T-helper 2 cell treated with Interferon-gamma antibody and Interleukin-4, amounts not matched to agents 5 μg/mL and 100 μg/mL, for 36 hours (primary cell): ENCODE measurements at regions not wholly inside any gene's neighbourhood (a gene's known extent, or its start where the extent isn't known, plus 50 kb on each side); places are given as distances from the start of the nearest gene placed in this dataset.
"Not testable (repeated sequence)": the region's sequence is repeated elsewhere in the genome, so short reads cannot be mapped to it uniquely, and the experiment has no call there.

Experiments used
- DNase-seq: peaks from one replicate; pipeline ENCODE4 v3.0.0; 2021; ENCODE audit warnings: low spot score
- H3K27ac Mint-ChIP-seq: one replicate; pipeline ENCODE4 v1.8.0; 2021; ENCODE audit warnings: mild to moderate bottlenecking, mixed read lengths
- H3K27me3 Mint-ChIP-seq: one replicate; pipeline ENCODE4 v1.8.0; 2021; ENCODE audit warnings: low read depth, mixed read lengths
- H3K36me3 Mint-ChIP-seq: one replicate; pipeline ENCODE4 v1.8.0; 2021; ENCODE audit warnings: low read depth, mixed read lengths
- H3K4me1 Mint-ChIP-seq: one replicate; pipeline ENCODE4 v1.8.0; 2021; ENCODE audit warnings: low read depth, mixed read lengths
- H3K4me3 Mint-ChIP-seq: one replicate; pipeline ENCODE4 v1.8.0; 2022; ENCODE audit warnings: mild to moderate bottlenecking, moderate library complexity, mixed read lengths
- H3K9me3 Mint-ChIP-seq: one replicate; pipeline ENCODE4 v1.8.0; 2021; ENCODE audit warnings: mixed read lengths

DNA sequence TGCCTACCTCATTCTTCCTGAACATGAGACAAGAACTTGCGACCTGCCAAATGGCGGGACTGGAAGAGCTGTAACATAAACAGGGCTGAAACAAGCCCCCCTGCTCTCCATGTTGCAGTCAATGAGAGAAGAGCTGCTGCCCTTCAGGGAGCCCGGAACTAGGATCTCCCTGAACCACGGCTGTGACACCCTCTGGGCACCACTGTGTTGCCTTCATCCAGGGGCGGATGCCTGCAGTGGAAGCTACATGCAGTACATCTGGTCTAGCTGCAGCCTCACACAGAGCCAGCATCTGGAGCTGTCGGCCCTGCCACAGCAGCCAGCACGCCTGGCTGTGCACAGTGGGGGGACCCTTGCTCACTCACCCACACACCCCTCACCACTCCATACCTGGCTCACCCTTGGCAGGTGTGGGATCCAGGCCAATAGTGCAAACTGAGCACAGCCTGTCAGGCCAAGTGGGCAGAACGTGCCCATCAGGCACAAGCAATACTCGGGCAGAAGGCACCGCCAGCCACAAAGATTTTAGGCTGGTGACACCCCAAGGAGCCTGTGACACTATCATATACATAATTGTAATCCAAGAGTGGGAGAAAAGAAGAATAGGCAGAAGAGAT lies 451.3 kb downstream of the HTR1B start:
- H3K27ac Mint-ChIP-seq: no peak overlapping the region
- H3K9me3 Mint-ChIP-seq: peaks cover 30% of the 10 kb centered on the region
- H3K27me3 Mint-ChIP-seq: no peaks in the 10 kb centered on the region
- H3K36me3 Mint-ChIP-seq: no peaks in the 10 kb centered on the region
- DNase-seq: no peak
- no peak overlapping the region for H3K4me3 Mint-ChIP-seq
- no peaks in the 10 kb centered on the region for H3K4me1 Mint-ChIP-seq

DNA sequence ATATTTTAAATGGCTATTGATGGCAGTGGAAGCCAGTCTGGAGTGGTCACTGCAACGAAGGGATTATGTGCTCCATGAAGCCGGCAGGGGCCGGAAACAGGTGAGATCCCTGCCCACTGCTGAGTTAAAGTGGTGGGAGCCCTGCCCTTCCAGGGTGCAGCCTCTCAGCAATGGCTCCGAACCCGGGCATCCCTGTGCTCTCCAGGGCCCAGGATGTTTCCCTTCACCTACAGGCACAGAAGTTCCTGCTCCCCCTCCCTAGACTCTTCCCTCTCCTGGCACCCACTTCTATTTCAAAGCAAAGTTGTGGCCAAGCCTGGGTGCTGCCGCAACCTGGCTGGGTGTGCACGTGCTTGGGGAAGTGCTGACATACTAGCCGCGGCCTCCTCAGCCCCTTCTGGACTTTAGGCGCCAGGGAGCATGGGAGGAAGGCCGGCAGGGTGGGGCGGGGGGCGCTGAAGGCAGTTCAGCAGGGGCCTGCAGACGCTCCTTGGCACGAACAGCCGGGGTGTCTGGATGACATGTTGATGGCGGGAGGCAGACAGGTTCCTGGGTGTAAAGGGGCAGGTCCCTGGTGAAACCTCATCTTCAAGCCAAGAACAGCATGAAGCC lies 452.3 kb downstream of the HTR1B start:
- Mint-ChIP-seq H3K27me3 (no peaks in the 10 kb centered on the region), H3K4me1 (no peaks in the 10 kb centered on the region), H3K36me3 (no peaks in the 10 kb centered on the region), H3K4me3 (no peak overlapping the region), H3K9me3 (peaks cover 34% of the 10 kb centered on the region), H3K27ac (no peak overlapping the region)
- DNase-seq: no peak

GRCh38 chr6:76992553-76992952 lies 470.7 kb downstream of the HTR1B start:
- no peak for DNase-seq
- no peak overlapping the region for H3K27ac Mint-ChIP-seq
- no peak overlapping the region for H3K4me3 Mint-ChIP-seq
- peaks cover 27% of the 10 kb centered on the region for H3K9me3 Mint-ChIP-seq
- H3K4me1 Mint-ChIP-seq: no peaks in the 10 kb centered on the region
- no peaks in the 10 kb centered on the region for H3K27me3 Mint-ChIP-seq
- H3K36me3 Mint-ChIP-seq: no peaks in the 10 kb centered on the region

DNA sequence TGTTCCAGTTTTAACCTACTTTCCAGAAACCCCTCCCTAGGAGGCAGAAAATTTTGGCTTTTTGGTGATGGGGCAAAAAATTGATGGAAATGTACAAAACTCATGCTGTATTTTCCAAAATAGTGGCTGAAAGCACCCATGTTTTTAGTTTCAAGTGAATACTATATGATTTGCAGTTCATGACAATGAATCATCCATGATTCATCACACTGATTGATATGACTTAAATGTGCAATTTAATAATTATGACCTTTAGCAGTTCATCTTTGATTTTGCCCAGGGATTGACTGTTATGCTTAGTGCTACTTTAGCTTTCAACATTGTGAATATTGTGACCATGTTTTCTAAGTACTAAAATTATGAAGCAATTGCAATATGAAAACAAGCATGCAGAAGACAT lies 478.7 kb downstream of the HTR1B start:
- Mint-ChIP-seq H3K27me3 (no peaks in the 10 kb centered on the region), H3K9me3 (peaks cover 20% of the 10 kb centered on the region)

DNA sequence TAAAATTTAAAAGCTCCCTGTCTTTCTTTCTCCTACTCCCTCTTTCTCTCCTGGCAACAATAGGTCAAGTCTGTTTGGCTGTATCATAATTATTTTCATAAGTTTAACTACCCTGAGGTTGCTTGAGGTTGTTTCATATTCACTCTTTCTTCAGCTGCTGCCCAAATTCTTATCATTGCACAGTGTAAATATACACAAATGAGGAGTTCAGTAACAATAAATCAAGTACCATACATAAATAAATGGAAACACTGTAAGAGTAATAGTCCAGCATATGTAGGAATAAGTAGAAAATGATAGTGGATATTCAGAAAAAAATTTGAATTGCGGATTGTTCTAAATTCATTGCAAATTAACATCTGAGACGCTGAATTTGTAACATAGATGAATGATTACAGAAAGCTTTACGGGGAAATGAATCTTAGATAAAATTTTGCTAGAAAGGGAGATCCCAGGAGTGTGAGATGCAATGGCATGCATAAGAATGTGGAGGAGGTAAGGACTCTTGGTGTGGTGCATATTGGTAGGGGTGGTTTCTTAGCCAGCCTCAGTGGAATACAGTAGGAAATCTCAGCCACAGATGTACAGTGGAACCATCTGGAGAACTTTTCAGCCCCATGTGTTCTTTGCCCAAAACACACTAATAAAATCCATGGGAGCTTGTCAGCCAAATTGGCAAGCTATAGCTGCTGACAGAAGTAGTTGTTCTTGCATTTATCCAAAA lies 480.7 kb downstream of the HTR1B start:
- H3K9me3 Mint-ChIP-seq: peaks cover 22% of the 10 kb centered on the region

More for the DNA sequence above, 478.7 kb downstream of the HTR1B start:
- no peak for DNase-seq
- Mint-ChIP-seq H3K4me3 (no peak overlapping the region), H3K4me1 (no peaks in the 10 kb centered on the region), H3K27ac (no peak overlapping the region), H3K36me3 (no peaks in the 10 kb centered on the region)

DNA sequence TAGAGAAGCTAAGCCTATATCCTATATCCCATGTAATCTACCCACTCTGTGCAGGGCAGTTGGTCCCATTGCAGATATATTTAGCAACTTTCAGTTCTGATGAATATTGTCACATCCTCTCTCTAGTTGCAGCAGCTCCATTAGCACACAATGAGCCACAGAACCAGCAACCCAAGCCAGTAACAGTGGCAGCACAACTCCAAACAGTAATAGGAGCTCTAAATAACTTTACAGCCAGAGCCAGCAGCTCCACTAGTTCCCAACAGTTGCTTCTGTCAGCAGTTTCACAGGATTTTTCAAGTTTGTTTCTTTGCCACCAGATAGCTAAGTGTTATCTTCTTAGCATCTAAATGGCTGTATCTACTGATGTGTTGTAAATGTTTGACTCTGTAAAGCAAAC lies 490.8 kb downstream of the HTR1B start:
- H3K4me1 Mint-ChIP-seq: no peaks in the 10 kb centered on the region
- no peaks in the 10 kb centered on the region for H3K36me3 Mint-ChIP-seq
- no peak overlapping the region for H3K4me3 Mint-ChIP-seq
- no peak for DNase-seq
- no peak overlapping the region for H3K27ac Mint-ChIP-seq
- peaks cover 13% of the 10 kb centered on the region for H3K9me3 Mint-ChIP-seq
- H3K27me3 Mint-ChIP-seq: no peaks in the 10 kb centered on the region

More for the DNA sequence above, 480.7 kb downstream of the HTR1B start:
- Mint-ChIP-seq H3K27ac (no peak overlapping the region), H3K36me3 (no peaks in the 10 kb centered on the region), H3K27me3 (no peaks in the 10 kb centered on the region), H3K4me3 (no peak overlapping the region), H3K4me1 (no peaks in the 10 kb centered on the region)
- no peak for DNase-seq

DNA sequence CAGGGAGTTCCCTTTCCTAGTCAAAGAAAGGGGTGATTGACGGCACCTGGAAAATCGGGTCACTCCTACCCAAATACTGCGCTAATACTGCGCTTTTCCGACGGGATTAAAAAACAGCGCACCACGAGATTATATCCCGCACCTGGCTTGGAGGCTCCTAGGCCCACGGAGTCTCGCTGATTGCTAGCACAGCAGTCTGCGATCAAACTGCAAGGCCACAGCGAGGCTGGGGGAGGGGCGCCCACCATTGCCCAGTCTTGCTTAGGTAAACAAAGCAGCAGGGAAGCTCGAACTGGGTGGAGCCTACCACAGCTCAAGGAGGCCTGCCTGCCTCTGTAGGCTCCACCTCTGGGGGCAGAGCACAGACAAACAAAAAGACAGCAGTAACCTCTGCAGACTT lies 504.1 kb downstream of the HTR1B start:
- H3K27me3 Mint-ChIP-seq, H3K27ac Mint-ChIP-seq, H3K4me1 Mint-ChIP-seq, H3K36me3 Mint-ChIP-seq, H3K4me3 Mint-ChIP-seq, DNase-seq: not testable (repeated sequence)
- peaks cover 30% of the 10 kb centered on the region for H3K9me3 Mint-ChIP-seq

DNA sequence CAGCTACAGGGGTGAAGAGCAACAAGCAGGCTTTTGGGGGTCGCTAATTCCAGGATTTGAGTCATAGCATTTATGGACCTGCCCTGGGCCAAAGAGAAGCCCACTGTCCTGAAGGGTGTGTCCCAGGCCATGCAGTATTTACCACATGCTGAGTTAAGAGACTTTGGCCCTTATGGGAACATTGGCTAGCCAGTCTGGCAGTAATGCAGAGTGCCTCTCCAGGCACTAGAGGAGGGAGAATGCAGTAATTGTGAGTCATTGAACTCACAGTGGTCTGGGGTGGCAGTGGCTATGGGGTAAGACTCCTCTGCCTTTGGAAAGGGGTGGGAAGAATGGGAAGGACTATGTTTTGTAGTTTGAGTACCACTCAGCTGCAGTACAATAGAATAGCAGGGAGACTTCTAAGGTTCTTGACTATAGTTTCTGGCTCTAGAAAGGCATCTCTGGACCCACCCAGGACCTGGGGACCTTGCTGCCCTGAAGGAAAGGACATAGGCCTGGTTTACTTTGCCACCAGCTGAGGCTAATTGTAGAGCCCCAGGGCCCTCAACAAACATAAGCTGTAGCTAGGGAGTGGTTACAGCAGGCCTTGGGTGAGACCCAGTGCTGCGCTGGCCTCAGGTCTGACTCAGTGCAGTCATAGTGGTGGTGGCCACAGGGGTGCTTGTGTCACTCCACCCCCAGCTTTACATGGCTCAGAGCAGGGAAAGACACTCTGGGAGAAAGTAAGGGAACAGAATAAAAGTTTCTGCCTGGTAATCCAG lies 520.9 kb downstream of the HTR1B start:
- no peak overlapping the region for H3K4me3 Mint-ChIP-seq
- H3K36me3 Mint-ChIP-seq: no peaks in the 10 kb centered on the region
- H3K27me3 Mint-ChIP-seq: no peaks in the 10 kb centered on the region
- H3K9me3 Mint-ChIP-seq: peaks cover 48% of the 10 kb centered on the region
- no peak overlapping the region for H3K27ac Mint-ChIP-seq
- H3K4me1 Mint-ChIP-seq: no peaks in the 10 kb centered on the region
- no peak for DNase-seq

DNA sequence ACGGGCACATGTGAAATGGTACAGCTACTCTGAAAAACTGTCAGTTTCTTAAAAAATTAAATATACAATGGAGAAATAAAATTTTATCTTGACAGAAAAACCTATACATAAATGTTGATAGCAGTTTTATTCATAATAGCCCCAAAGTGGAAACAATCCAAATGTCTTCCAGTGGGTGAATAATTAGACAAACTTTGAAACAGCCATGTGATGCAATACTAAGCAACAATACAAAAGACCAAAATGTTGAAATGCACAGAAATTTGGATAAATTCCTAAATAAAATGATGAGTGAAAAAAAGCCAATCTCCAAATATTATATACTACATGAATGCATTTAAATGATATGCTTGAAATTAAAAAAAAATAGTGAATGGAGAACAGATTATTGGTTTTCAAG lies 523.1 kb downstream of the HTR1B start:
- H3K4me3 Mint-ChIP-seq: no peak overlapping the region
- no peak for DNase-seq
- peaks cover 42% of the 10 kb centered on the region for H3K9me3 Mint-ChIP-seq
- H3K27ac Mint-ChIP-seq: no peak overlapping the region
- H3K4me1 Mint-ChIP-seq: no peaks in the 10 kb centered on the region
- no peaks in the 10 kb centered on the region for H3K36me3 Mint-ChIP-seq
- no peaks in the 10 kb centered on the region for H3K27me3 Mint-ChIP-seq

DNA sequence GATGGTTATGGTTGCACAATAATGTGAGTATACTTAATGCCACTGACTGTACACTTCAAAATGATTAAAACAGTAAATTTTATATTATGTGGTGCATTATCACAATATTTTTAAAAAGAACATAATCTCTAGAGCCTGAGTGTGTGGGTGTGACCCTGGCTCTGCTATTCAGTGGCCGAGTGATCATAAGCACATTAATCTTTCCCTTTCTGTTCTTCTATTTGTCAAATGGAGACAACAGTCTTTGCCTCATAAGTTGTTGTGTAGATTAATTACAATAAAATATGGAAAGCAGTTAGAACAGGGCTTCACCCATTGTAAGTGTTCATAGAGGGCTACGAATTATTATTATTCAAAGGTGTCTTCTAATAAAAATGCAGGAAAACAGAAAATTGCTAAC lies 548.6 kb downstream of the HTR1B start:
- Mint-ChIP-seq H3K4me3 (no peak overlapping the region), H3K9me3 (peaks cover 19% of the 10 kb centered on the region), H3K27me3 (no peaks in the 10 kb centered on the region), H3K4me1 (no peaks in the 10 kb centered on the region), H3K27ac (no peak overlapping the region), H3K36me3 (no peaks in the 10 kb centered on the region)
- no peak for DNase-seq

DNA sequence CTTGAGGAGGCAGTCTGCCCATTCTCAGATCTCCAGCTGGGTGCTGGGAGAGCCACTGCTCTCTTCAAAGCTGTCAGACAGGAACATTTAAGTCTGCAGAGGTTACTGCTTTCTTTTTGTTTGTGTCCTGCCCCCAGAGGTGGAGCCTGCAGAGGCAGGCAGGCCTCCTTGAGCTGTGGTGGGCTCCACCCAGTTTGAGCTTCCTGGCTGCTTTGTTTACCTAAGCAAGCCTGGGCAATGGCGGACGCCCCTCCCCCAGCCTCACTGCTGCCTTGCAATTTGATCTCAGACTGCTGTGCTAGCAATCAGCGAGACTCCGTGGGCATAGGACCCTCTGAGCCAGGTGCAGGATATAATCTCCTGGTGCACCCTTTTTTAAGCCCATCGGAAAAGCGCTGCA lies 557.8 kb downstream of the HTR1B start:
- H3K9me3 Mint-ChIP-seq, H3K4me1 Mint-ChIP-seq, H3K36me3 Mint-ChIP-seq, DNase-seq, H3K27me3 Mint-ChIP-seq, H3K4me3 Mint-ChIP-seq, H3K27ac Mint-ChIP-seq: not testable (repeated sequence)

DNA sequence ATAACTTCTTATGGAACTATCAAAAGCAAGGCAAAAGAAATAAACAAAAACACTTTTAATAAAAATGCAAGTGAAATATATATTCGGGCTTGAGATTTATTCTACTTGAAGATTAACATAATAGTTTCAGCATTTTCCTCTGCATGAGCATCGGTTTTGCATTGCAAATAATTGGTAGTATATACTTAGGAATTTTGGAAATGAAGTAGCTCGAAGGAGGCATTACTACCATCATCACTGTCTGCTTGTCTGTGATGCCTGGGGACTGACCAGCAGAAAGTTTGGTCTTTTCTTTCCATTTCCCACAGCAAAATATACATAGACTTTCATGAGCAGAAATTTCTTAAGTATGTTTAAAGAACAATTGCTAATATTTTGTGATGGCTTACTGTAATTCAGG lies 570.7 kb downstream of the HTR1B start:
- Mint-ChIP-seq H3K36me3 (no peaks in the 10 kb centered on the region), H3K27me3 (no peaks in the 10 kb centered on the region), H3K27ac (no peak overlapping the region), H3K4me3 (no peak overlapping the region), H3K9me3 (peaks cover 35% of the 10 kb centered on the region), H3K4me1 (no peaks in the 10 kb centered on the region)
- no peak for DNase-seq

DNA sequence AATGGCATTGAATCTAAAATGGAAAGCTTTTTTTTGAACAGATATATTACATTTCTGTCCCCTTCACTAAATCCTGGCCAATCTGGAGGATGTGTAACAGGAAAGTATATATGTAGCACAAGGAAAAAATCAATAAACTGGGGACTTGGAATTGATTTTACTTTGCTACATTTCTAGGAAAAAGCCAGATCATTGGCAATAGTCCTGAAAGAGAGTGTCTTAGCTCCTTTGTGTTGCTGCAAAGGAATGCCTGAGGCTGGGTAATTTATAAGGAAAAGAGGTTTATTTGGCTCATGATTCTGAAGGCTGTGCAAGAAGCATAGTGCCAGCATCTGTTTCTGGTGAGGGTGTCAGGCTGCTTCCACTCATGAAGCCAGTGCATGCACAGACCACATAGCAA lies 574.9 kb downstream of the HTR1B start:
- H3K27ac Mint-ChIP-seq: no peak overlapping the region
- no peaks in the 10 kb centered on the region for H3K36me3 Mint-ChIP-seq
- H3K27me3 Mint-ChIP-seq: no peaks in the 10 kb centered on the region
- no peaks in the 10 kb centered on the region for H3K4me1 Mint-ChIP-seq
- no peak overlapping the region for H3K4me3 Mint-ChIP-seq
- peaks cover 18% of the 10 kb centered on the region for H3K9me3 Mint-ChIP-seq
- no peak for DNase-seq

DNA sequence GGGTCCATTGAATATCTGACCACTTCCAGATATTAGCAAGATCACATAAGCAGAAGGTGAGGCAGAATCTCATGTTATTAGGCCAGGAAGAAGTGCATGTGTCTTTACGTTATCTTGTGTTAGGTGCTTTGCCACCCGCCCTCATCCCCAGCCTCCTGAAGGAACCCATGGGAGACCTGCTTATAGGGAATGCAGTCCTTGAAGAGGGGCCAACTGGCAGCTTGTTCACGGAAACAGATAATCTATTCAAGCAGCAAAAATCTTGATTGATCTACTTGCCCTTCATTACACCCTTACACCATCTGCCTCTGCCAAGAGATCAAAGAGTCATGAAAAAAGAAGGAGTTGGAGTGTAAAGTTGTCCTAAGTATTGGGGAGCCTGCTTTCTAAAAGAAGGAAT lies 576.4 kb downstream of the HTR1B start:
- no peaks in the 10 kb centered on the region for H3K4me1 Mint-ChIP-seq
- no peaks in the 10 kb centered on the region for H3K36me3 Mint-ChIP-seq
- no peak for DNase-seq
- no peaks in the 10 kb centered on the region for H3K27me3 Mint-ChIP-seq
- no peak overlapping the region for H3K4me3 Mint-ChIP-seq
- no peak overlapping the region for H3K27ac Mint-ChIP-seq
- H3K9me3 Mint-ChIP-seq: peaks cover 17% of the 10 kb centered on the region
